Skeletal muscle tissue (tissue), 3 donors: ENCODE measurements at regions not wholly inside any gene's neighbourhood (a gene's known extent, or its start where the extent isn't known, plus 50 kb on each side); places are given as distances from the start of the nearest gene placed in this dataset.

ENCODE experiments used
- H3K27ac ChIP-seq: one replicate; pipeline ENCODE4 v1.7.0; 2013; ENCODE audit warnings: mild to moderate bottlenecking, low read depth, low read length, inconsistent platforms
- H3K27me3 ChIP-seq, 3 donors: one replicate each; pipeline ENCODE4 v1.7.0; 2013; ENCODE audit warnings: low read length in 3 of 3; ENCODE audit not compliant: control insufficient read depth in 3 of 3, insufficient read depth in 3 of 3
- H3K36me3 ChIP-seq, 3 donors: one replicate each; pipeline ENCODE4 v1.7.0; 2013; ENCODE audit warnings: low read length in 3 of 3; ENCODE audit not compliant: control insufficient read depth in 3 of 3, insufficient read depth in 3 of 3
- H3K4me1 ChIP-seq, 3 donors: one replicate each; pipeline ENCODE4 v1.7.0; 2013; ENCODE audit warnings: low read length in 3 of 3, mild to moderate bottlenecking in 3 of 3; ENCODE audit not compliant: control insufficient read depth in 3 of 3, insufficient read depth in 3 of 3
- H3K4me3 ChIP-seq, 3 donors: one replicate each; pipeline ENCODE4 v1.7.0; 2013; ENCODE audit warnings: low read length in 3 of 3
- H3K9ac ChIP-seq, 3 donors: one replicate each; pipeline ENCODE4 v1.7.0; 2013; ENCODE audit warnings: low read length in 3 of 3, mild to moderate bottlenecking in 3 of 3, moderate library complexity in 2 of 3, low read depth in 1 of 3
- H3K9me3 ChIP-seq, 3 donors: one replicate each; pipeline ENCODE4 v1.7.0; 2013; ENCODE audit warnings: low read length in 3 of 3; ENCODE audit not compliant: control insufficient read depth in 3 of 3
- donor health status: Osteomylitis.

- Histone ChIP-seq H3K36me3 (no peaks in the 10 kb centered on the region), H3K27me3 (peaks cover 0 to 13% (median 0%) of the 10 kb centered on the region in 3 donors), H3K4me3 (no peak overlapping the region), H3K9me3 (peaks cover 2% of the 10 kb centered on the region in 3 donors), H3K27ac (no peak overlapping the region), H3K9ac (no peak overlapping the region), H3K4me1 (no peaks in the 10 kb centered on the region)
These were observed 462.7 kb downstream of the TCERG1L start for GRCh38 chr10:130848855-130849254.

DNA sequence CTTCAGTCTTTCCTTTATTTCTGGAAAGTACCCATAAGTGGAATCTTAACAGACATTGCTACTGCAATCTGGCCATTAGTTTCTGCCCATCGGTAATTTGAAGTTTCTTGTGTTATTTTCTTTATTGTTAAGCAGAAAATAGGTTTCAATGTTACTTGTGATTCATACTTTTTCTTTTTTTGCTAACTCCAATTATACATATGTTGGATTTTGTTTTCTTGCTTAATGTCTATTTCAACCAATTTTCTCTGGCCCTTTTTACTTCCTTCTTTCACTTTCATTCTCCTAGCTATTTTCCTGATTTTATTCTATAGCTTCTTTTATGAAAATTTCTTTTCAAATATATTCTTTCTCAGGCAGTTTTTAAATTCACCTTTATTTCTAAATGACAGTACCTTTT lies 457.4 kb downstream of the TCERG1L start:
- Histone ChIP-seq H3K4me3 (no peak overlapping the region), H3K9me3 (peaks cover 2 to 18% (median 4%) of the 10 kb centered on the region in 3 donors), H3K36me3 (no peaks in the 10 kb centered on the region), H3K27me3 (no peaks in the 10 kb centered on the region), H3K27ac (no peak overlapping the region), H3K4me1 (no peaks in the 10 kb centered on the region), H3K9ac (no peak overlapping the region)

DNA sequence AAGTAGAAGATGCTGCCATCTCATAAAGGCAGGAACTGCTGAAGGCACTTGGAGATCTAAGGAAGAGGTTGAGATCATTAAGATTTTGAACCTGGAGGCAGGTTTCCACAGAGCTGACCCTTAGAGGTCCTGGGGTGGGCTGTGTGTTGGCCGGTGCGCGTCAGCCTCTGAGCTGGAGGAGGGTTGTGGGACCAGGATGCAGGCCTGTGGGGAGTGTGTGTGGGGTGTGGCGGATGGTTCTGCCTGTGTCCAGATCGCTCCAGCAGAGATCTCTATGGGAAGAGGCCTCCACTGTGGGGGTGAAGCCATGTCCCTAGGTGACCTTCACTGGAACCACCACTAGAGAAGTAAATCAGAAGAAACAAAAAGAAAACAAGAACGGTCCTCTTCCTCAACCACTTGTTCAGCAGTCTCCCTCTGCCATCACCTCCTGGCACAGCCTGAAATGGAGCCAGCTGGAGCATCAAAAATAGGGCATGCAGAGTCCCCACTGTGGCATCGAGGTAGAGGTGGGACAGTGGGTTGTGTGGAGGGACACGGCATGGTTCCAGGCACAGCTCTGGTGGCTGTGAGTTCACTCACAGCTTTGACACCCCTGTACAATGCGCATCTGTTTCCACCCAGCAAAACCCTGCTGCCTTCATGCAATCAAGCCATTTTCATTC lies 453.8 kb downstream of the TCERG1L start:
- no peak overlapping the region for H3K9ac ChIP-seq
- H3K27me3 ChIP-seq, result no peaks in the 10 kb centered on the region
- no peaks in the 10 kb centered on the region for H3K4me1 ChIP-seq
- no peak overlapping the region for H3K4me3 ChIP-seq
- no peaks in the 10 kb centered on the region for H3K36me3 ChIP-seq
- no peak overlapping the region for H3K27ac ChIP-seq
- H3K9me3 ChIP-seq, result peaks cover 2 to 18% (median 3%) of the 10 kb centered on the region in 3 donors

DNA sequence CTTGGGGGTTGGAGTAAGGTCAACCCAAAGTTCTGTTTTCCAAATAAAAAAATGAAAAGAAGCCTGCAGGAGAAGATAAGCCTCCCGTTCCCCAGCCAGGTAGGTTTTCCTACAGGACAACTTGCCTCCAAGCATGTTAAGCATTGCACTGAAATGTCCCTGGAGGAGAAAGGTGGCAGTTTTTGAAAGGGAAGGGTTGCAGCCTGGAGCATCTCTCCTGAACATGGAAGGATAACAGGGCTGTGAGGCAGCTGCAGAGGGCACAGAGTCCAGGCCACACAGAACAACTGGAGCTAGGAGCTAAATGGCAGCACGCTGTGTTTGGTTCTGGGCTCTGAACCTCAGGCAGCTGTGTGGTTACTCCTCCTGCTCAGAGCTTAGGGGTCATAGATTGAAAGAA lies 452.9 kb downstream of the TCERG1L start:
- H3K9ac ChIP-seq, result no peak overlapping the region
- peaks cover 0 to 18% (median 2%) of the 10 kb centered on the region in 3 donors for H3K9me3 ChIP-seq
- no peak overlapping the region for H3K4me3 ChIP-seq
- H3K27me3 ChIP-seq, result no peaks in the 10 kb centered on the region
- no peaks in the 10 kb centered on the region for H3K36me3 ChIP-seq
- H3K27ac ChIP-seq, result no peak overlapping the region
- H3K4me1 ChIP-seq, result no peaks in the 10 kb centered on the region

DNA sequence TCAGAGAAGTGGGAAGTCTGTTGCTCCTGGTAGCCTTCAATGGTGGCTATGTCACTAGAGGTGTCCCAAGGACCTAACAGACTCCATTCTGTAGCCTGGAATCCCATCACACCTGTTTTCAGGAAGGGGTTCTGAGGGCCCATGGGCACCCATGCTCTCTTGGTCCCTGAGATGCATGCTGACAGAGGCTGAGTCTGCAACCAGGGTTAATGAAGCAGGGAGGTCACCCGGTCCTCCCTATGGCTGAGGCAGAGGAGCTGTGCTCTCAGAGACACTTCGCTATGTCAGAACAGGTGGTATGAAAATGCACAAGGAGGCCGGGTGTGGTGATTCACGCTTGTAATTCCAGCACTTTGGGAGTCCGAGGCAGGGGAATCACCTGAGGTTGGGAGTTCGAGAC lies 452.1 kb downstream of the TCERG1L start:
- H3K27me3 ChIP-seq, result peaks cover 0 to 3% (median 0%) of the 10 kb centered on the region in 3 donors
- H3K36me3 ChIP-seq, result no peaks in the 10 kb centered on the region
- no peak overlapping the region for H3K27ac ChIP-seq
- no peaks in the 10 kb centered on the region for H3K4me1 ChIP-seq
- H3K4me3 ChIP-seq, result no peak overlapping the region
- no peak overlapping the region for H3K9ac ChIP-seq
- H3K9me3 ChIP-seq, result peaks cover 0 to 15% (median 0%) of the 10 kb centered on the region in 3 donors

DNA sequence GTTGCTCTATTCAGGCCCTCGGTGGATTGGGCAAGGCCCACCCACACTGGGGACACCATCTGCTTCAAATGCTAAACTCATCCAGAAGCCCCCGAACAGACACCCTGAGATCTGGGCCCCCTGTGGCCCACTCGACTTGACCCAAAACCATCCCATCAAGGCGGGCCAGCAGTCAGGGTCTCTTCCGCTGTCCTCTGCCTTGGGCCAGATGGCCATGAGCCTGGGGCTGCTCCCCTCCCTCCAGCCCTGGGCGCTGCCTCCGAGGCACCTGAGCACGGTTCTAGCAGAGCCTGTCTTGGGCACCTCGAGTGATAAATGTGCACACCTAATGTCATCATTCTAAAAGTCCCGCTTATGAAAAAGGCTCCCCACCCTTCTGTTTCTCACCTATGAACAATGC lies 449.4 kb downstream of the TCERG1L start:
- H3K27me3 ChIP-seq, result peaks cover 0 to 9% (median 0%) of the 10 kb centered on the region in 3 donors
- H3K36me3 ChIP-seq, result no peaks in the 10 kb centered on the region
- H3K9ac ChIP-seq, result no peak overlapping the region
- no peak overlapping the region for H3K4me3 ChIP-seq
- no peaks in the 10 kb centered on the region for H3K4me1 ChIP-seq
- no peaks in the 10 kb centered on the region for H3K9me3 ChIP-seq
- H3K27ac ChIP-seq, result no peak overlapping the region

GRCh38 chr10:130862626-130863025 lies 448.9 kb downstream of the TCERG1L start:
- H3K9me3 ChIP-seq, result no peaks in the 10 kb centered on the region
- H3K36me3 ChIP-seq, result no peaks in the 10 kb centered on the region
- H3K4me3 ChIP-seq, result no peak overlapping the region
- no peak overlapping the region for H3K27ac ChIP-seq
- H3K27me3 ChIP-seq, result peaks cover 0 to 14% (median 3%) of the 10 kb centered on the region in 3 donors
- no peaks in the 10 kb centered on the region for H3K4me1 ChIP-seq
- no peak overlapping the region for H3K9ac ChIP-seq

DNA sequence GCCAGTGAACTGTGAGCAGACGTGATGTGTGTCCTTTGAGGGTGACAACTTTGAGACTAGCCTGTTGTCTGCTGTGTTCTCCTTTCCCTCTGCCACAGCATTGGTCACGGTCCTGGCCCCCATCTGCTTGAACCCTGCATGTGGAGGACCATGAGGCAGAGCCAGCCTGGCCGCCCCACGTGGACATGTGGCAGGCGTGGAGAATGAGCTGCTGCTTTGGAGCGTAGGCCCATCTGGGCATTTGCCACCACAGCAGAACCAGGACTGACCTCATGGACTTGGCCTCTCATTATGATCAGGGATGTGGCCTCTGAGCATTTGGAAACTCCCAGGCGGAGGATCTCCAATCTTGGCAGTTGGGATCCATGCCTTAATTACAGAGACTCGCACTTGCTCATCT lies 448.5 kb downstream of the TCERG1L start:
- Histone ChIP-seq H3K9me3 (no peaks in the 10 kb centered on the region), H3K27me3 (peaks cover 0 to 17% (median 6%) of the 10 kb centered on the region in 3 donors), H3K4me1 (no peaks in the 10 kb centered on the region), H3K27ac (no peak overlapping the region), H3K9ac (no peak overlapping the region), H3K36me3 (no peaks in the 10 kb centered on the region), H3K4me3 (no peak overlapping the region)

DNA sequence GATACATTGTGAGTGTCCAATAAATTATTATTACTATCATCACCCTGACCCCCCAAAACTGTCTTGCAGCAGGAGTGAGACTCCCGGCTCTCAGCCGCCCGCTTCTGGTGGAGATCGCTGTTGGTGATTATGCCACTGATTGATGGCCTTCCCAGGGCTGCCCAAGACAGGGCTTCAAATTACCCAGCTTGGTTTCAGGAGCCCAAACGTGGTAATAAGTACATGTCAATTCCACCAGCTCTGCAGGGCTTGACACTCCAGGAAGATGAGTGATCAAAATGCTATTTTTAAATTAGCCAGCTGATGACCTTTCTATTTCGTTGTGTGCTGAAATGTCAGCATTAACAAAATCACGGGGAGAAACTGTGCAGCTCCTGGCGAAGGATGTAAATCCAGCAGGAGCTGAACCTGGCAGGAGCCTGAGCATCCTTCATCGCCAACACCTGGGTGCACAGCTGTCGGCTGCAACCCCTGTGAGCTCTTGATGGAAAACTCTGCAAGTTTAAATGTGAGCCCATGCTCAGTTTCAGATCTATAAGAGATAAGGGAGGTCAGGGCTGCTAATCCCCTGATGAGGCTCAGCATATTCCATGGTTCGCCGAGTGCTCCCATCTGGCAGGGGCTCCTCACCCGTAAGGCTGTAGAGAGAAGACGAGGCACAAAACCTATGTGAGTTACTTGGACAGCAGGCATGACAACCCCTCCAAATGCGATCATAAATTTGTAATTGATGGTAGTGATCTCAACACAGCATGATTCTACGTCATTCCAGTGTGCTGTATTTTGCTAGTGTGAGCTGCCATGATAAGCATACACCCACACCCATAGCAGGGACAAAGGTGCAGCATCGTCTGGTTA lies 446.3 kb downstream of the TCERG1L start:
- peaks cover 0 to 20% (median 6%) of the 10 kb centered on the region in 3 donors for H3K27me3 ChIP-seq
- H3K4me1 ChIP-seq, result no peaks in the 10 kb centered on the region
- H3K9ac ChIP-seq, result no peak overlapping the region
- H3K4me3 ChIP-seq, result no peak overlapping the region
- no peaks in the 10 kb centered on the region for H3K9me3 ChIP-seq
- no peaks in the 10 kb centered on the region for H3K36me3 ChIP-seq
- H3K27ac ChIP-seq, result no peak overlapping the region

DNA sequence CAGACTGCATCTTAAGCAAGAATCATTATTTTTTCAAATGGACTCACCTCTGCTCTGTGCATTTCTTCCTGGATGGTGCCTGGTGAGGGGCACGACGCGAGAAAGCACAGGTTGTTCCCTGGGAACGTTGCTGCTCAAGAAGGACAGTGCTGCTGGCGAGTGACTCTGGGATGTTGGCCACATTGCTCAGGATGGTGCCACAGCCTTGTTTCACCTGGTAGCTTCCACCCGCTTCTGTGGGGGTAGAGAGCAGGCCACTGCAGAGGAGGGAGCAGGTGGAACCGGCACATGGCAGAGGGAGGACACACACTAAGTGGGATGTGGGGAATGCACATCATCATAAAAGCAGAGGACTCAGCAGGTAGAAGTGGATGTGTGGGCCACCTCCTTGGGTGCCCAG lies 444.7 kb downstream of the TCERG1L start:
- Histone ChIP-seq H3K27me3 (peaks cover 0 to 21% (median 7%) of the 10 kb centered on the region in 3 donors), H3K4me3 (no peak overlapping the region), H3K27ac (no peak overlapping the region), H3K4me1 (no peaks in the 10 kb centered on the region), H3K9ac (no peak overlapping the region), H3K9me3 (no peaks in the 10 kb centered on the region), H3K36me3 (no peaks in the 10 kb centered on the region)
